IMR-90 (cell line): ENCODE measurements at regions not wholly inside any gene's neighbourhood (a gene's known extent, or its start where the extent isn't known, plus 50 kb on each side); places are given as distances from the start of the nearest gene placed in this dataset.

Experiments
- ATAC-seq: fragments of 200-7000 bp; cut with Tn5 transposase; 2 replicates; pipeline ENCODE4 v1.9.1; 2020; ENCODE audit warnings: low read depth, mild to moderate bottlenecking, moderate library complexity
- BruUV-seq: library from RNA; stranded (reverse); fragments of 400-500 nt; replicated peaks from 2 replicates; lab custom pipeline; 2021; lab: Mats Ljungman, UMichigan
- CTCF ChIA-PET: fragments of 300-600 bp; formaldehyde crosslinking; extraction: SDS; loops from one replicate; lab custom pipeline; 2021; ENCODE audit warnings: antibody characterized with exemption; lab: Yijun Ruan, JAX
- POLR2A ChIA-PET: fragments of 300-600 bp; sonication (Branson Sonifier 250); formaldehyde crosslinking; loops from one replicate; lab custom pipeline; 2022; ENCODE audit warnings: antibody characterized with exemption; ENCODE audit not compliant: unreplicated experiment; lab: Charles Lee
- DNase-seq: peaks from one replicate; pipeline ENCODE4 v3.0.0; 2013
- H2AFZ ChIP-seq: replicated peaks from 2 replicates; pipeline ENCODE3; 2013; ENCODE audit warnings: low read length, mild to moderate bottlenecking; ENCODE audit not compliant: poor library complexity
- H2AK5ac ChIP-seq: 2 replicates; pipeline ENCODE4 v1.6.1; 2013; ENCODE audit warnings: low read depth, low read length, inconsistent platforms
- H2AK9ac ChIP-seq: replicated peaks from 2 replicates; pipeline ENCODE3; 2013; ENCODE audit warnings: mild to moderate bottlenecking, low read depth, low read length, moderate library complexity; ENCODE audit not compliant: poor library complexity
- H2BK120ac ChIP-seq: 2 replicates; pipeline ENCODE4 v1.6.1; 2013; ENCODE audit warnings: low read depth, low read length, inconsistent platforms
- H2BK15ac ChIP-seq: 3 replicates; pipeline ENCODE4 v1.6.1; 2013; ENCODE audit warnings: low read depth, low read length, inconsistent platforms
- H2BK20ac ChIP-seq: 2 replicates; pipeline ENCODE4 v1.6.1; 2013; ENCODE audit warnings: low read depth, mild to moderate bottlenecking, inconsistent platforms, low read length, moderate library complexity
- H2BK5ac ChIP-seq: 2 replicates; pipeline ENCODE4 v1.6.1; 2013; ENCODE audit warnings: mild to moderate bottlenecking, low read depth, low read length, inconsistent platforms; ENCODE audit not compliant: poor library complexity, severe bottlenecking
- H3K14ac ChIP-seq: replicated peaks from 2 replicates; pipeline ENCODE4 v1.6.1; 2013; ENCODE audit warnings: low read depth, low read length, inconsistent platforms
- H3K18ac ChIP-seq: 2 replicates; pipeline ENCODE4 v1.6.1; 2013; ENCODE audit warnings: low read depth, low read length, control low read depth
- H3K23ac ChIP-seq: 2 replicates; pipeline ENCODE4 v1.6.1; 2013; ENCODE audit warnings: low read depth, low read length, inconsistent platforms
- H3K27ac ChIP-seq: 2 replicates; pipeline ENCODE4 v1.5.1; 2013; ENCODE audit warnings: mild to moderate bottlenecking, control low read depth, low read length; ENCODE audit not compliant: insufficient read depth
- H3K27me3 ChIP-seq: 2 replicates; pipeline ENCODE4 v1.6.1; 2013; ENCODE audit warnings: low read length; ENCODE audit not compliant: control insufficient read depth, insufficient read depth
- H3K36me3 ChIP-seq: 2 replicates; pipeline ENCODE4 v1.6.1; 2013; ENCODE audit warnings: low read length, mixed read lengths; ENCODE audit not compliant: control insufficient read depth, insufficient read depth
- H3K4ac ChIP-seq: 2 replicates; pipeline ENCODE4 v1.6.1; 2013; ENCODE audit warnings: low read depth, low read length, inconsistent platforms
- H3K4me1 ChIP-seq: 2 replicates; pipeline ENCODE4 v1.6.1; 2013; ENCODE audit warnings: low read length, mixed read lengths; ENCODE audit not compliant: control insufficient read depth, insufficient read depth
- H3K4me2 ChIP-seq: 2 replicates; pipeline ENCODE4 v1.6.1; 2013; ENCODE audit warnings: low read depth, mild to moderate bottlenecking, control low read depth, low read length, moderate library complexity
- H3K4me3 ChIP-seq: 2 replicates; pipeline ENCODE4 v1.5.1; 2013; ENCODE audit warnings: low read depth, mild to moderate bottlenecking, control low read depth, low read length, moderate library complexity; ENCODE audit not compliant: insufficient read depth
- H3K56ac ChIP-seq: 2 replicates; pipeline ENCODE4 v1.6.1; 2013; ENCODE audit warnings: low read length, inconsistent platforms; ENCODE audit not compliant: insufficient read depth; ENCODE audit errors: extremely low read depth
- H3K79me1 ChIP-seq, 2 experiments: 2 replicates each; pipeline ENCODE4 v1.6.1; 2013; ENCODE audit warnings: low read length in 2 of 2, inconsistent platforms in 1 of 2, low read depth in 1 of 2
- H3K9ac ChIP-seq: 2 replicates; pipeline ENCODE4 v1.6.1; 2013; ENCODE audit warnings: low read depth, low read length, control low read depth
- H3K9me1 ChIP-seq: 2 replicates; pipeline ENCODE4 v1.6.1; 2013; ENCODE audit warnings: low read length, inconsistent platforms; ENCODE audit not compliant: insufficient read depth
- H3K9me3 ChIP-seq: 2 replicates; pipeline ENCODE4 v1.6.1; 2013; ENCODE audit warnings: low read length; ENCODE audit not compliant: control insufficient read depth, insufficient read depth
- H4K20me1 ChIP-seq: 2 replicates; pipeline ENCODE4 v1.6.1; 2013; ENCODE audit warnings: low read length, inconsistent platforms; ENCODE audit not compliant: insufficient read depth
- H4K5ac ChIP-seq: 2 replicates; pipeline ENCODE4 v1.6.1; 2013; ENCODE audit warnings: mild to moderate bottlenecking, low read depth, low read length, control low read depth
- H4K8ac ChIP-seq, 2 experiments: 2 replicates each; pipeline ENCODE4 v1.6.1; 2013; ENCODE audit warnings: low read depth in 2 of 2, low read length in 2 of 2, control low read depth in 1 of 2, inconsistent platforms in 1 of 2
- H4K91ac ChIP-seq: 2 replicates; pipeline ENCODE4 v1.6.1; 2013; ENCODE audit warnings: low read depth, low read length, inconsistent platforms; ENCODE audit not compliant: insufficient read depth
- BHLHE40 ChIP-seq: fragments of 150-350 bp; IDR thresholded peaks from 2 replicates; pipeline ENCODE4 v1.6.1; 2016; ENCODE audit warnings: mild to moderate bottlenecking, low read depth, low read length
- CEBPB ChIP-seq: IDR thresholded peaks from 2 replicates; pipeline ENCODE4 v1.6.1; 2012; ENCODE audit warnings: low read depth, low read length, improper control_type of control experiment
- ELK1 ChIP-seq: fragments of 150-350 bp; IDR thresholded peaks from 2 replicates; pipeline ENCODE4 v1.6.1; 2016; ENCODE audit warnings: low read depth, mild to moderate bottlenecking, low read length, moderate library complexity, borderline replicate concordance
- FOS ChIP-seq: fragments of 150-350 bp; IDR thresholded peaks from 2 replicates; pipeline ENCODE4 v1.6.1; 2016; ENCODE audit warnings: low read depth, low read length
- MAFK ChIP-seq: IDR thresholded peaks from 2 replicates; pipeline ENCODE4 v1.6.1; 2012; ENCODE audit warnings: low read depth, low read length, improper control_type of control experiment
- MAZ ChIP-seq: IDR thresholded peaks from 2 replicates; pipeline ENCODE4 v1.6.1; 2012; ENCODE audit warnings: low read depth, mild to moderate bottlenecking, low read length, improper control_type of control experiment, moderate library complexity, borderline replicate concordance
- MXI1 ChIP-seq: IDR thresholded peaks from 2 replicates; pipeline ENCODE4 v1.6.1; 2012; ENCODE audit warnings: low read depth, mild to moderate bottlenecking, low read length, moderate library complexity, borderline replicate concordance
- NFE2L2 ChIP-seq: fragments of 150-350 bp; IDR thresholded peaks from 2 replicates; pipeline ENCODE4 v1.6.1; 2016; ENCODE audit warnings: low read depth, mild to moderate bottlenecking, low read length
- POLR2A ChIP-seq: IDR thresholded peaks from 2 replicates; pipeline ENCODE4 v1.6.1; 2012; ENCODE audit warnings: mild to moderate bottlenecking, low read depth, low read length
- RAD21 ChIP-seq: IDR thresholded peaks from 2 replicates; pipeline ENCODE4 v1.6.1; 2012; ENCODE audit warnings: low read length, improper control_type of control experiment
- RCOR1 ChIP-seq: IDR thresholded peaks from 2 replicates; pipeline ENCODE4 v1.6.1; 2012; ENCODE audit warnings: mild to moderate bottlenecking, low read length, improper control_type of control experiment; ENCODE audit not compliant: insufficient replicate concordance
- RFX5 ChIP-seq: IDR thresholded peaks from 2 replicates; pipeline ENCODE4 v1.8.0; 2012; ENCODE audit warnings: low read depth, mild to moderate bottlenecking, low read length, moderate library complexity
- SMC3 ChIP-seq: fragments of 150-350 bp; IDR thresholded peaks from 2 replicates; pipeline ENCODE4 v1.6.1; 2016; ENCODE audit warnings: low read depth, mild to moderate bottlenecking, antibody characterized with exemption, low read length, moderate library complexity
- WGBS, 2 experiments: methylation state at CpG; one replicate each; pipeline versions ENCODE4 v1.1.5 to v1.1.7; 2013; ENCODE audit warnings: missing lambda C conversion rate in 2 of 2; ENCODE audit not compliant: insufficient read length in 1 of 2; ENCODE audit errors: extremely low coverage in 2 of 2; 5-methylcytosine and 5-hydroxymethylcytosine counted together
- dilution Hi-C: fragments of 300-500 bp; cut with HindIII; formaldehyde crosslinking; loops from one replicate; pipeline ENCODE4 v1.14.3; 2018; ENCODE audit warnings: low sequenced_read_pairs; ENCODE audit not compliant: unreplicated experiment
- in situ Hi-C: fragments of 300-500 bp; cut with MboI; formaldehyde crosslinking; loops from 3 replicates; pipeline ENCODE4 v1.14.3; 2019; ENCODE audit warnings: low sequenced_read_pairs, inconsistent platforms, mixed read lengths
- intact Hi-C: fragments of 100-400 bp; cut with micrococcal nuclease; formaldehyde crosslinking; loops from 2 replicates; pipeline ENCODE4 v1.10.0; 2022
- TF ChIP-seq, protein P1 (sequence below): conservative IDR thresholded peaks from 2 replicates; pipeline ENCODE4 v1.5.1; 2012; ENCODE audit warnings: mild to moderate bottlenecking, low read depth, low read length, improper control_type of control experiment
- TF ChIP-seq, protein P2 (sequence below): fragments of 150-350 bp; IDR thresholded peaks from 2 replicates; pipeline ENCODE4 v1.6.1; 2017; ENCODE audit warnings: mild to moderate bottlenecking, antibody characterized with exemption, low read length, low read depth

DNA sequence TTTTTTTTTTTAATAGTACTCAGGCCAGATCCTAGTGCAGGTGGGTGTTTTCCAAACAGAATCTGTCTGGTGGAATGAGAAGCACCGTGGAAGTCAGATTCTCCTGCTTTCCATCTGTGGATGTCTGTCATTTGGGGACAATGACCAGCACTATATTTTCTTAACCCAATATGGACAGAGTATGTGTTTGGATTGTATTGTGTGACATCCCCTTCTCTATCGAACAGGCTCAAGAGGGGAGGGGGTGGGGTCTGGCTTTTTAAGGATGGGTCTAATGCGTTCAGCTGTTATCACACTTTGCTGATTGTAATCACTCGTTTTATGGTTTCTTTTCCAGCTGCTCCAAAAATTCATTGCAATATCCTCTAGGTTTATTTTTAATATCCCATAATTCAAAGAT lies 197.5 kb upstream of the CEP162 start:
- no peak for DNase-seq
- no peak overlapping the region for H2BK120ac ChIP-seq
- H2AK5ac ChIP-seq: no peak overlapping the region
- H2BK5ac ChIP-seq: no peak overlapping the region
- ChIA-PET POLR2A (no interaction called here), CTCF (no interaction called here)
- H4K91ac ChIP-seq: no peak overlapping the region
- H3K27ac ChIP-seq: no peak overlapping the region
- no peak overlapping the region for H4K5ac ChIP-seq
- no peak overlapping the region for H3K56ac ChIP-seq
- H2AFZ ChIP-seq: no peak overlapping the region
- no CpG with 5 or more reads among the region's 4 CpGs for WGBS, 2 experiments
- H2BK15ac ChIP-seq: no peak overlapping the region
- H3K4me3 ChIP-seq: no peak overlapping the region
- H3K14ac ChIP-seq: no peak overlapping the region
- H3K9me3 ChIP-seq: no peaks in the 10 kb centered on the region
- H3K4me1 ChIP-seq: no peaks in the 10 kb centered on the region
- H3K18ac ChIP-seq: no peak overlapping the region
- no peak overlapping the region for H3K4ac ChIP-seq
- ATAC-seq: no peak
- H2BK20ac ChIP-seq: no peak overlapping the region
- no peak overlapping the region for H3K4me2 ChIP-seq
- no peaks in the 10 kb centered on the region for H3K36me3 ChIP-seq
- no peaks in the 10 kb centered on the region for H3K9me1 ChIP-seq
- H4K20me1 ChIP-seq: no peaks in the 10 kb centered on the region
- H3K79me1 ChIP-seq: no peaks in the 10 kb centered on the region
- no peak overlapping the region for H2AK9ac ChIP-seq
- no peak overlapping the region for H4K8ac ChIP-seq
- TF ChIP-seq RCOR1: no peak
- no peak for TF ChIP-seq ELK1
- no peak for TF ChIP-seq MXI1
- TF ChIP-seq CEBPB: no peak
- TF ChIP-seq NFE2L2: no peak
- TF ChIP-seq BHLHE40: no peak
- TF ChIP-seq, protein P1, sequence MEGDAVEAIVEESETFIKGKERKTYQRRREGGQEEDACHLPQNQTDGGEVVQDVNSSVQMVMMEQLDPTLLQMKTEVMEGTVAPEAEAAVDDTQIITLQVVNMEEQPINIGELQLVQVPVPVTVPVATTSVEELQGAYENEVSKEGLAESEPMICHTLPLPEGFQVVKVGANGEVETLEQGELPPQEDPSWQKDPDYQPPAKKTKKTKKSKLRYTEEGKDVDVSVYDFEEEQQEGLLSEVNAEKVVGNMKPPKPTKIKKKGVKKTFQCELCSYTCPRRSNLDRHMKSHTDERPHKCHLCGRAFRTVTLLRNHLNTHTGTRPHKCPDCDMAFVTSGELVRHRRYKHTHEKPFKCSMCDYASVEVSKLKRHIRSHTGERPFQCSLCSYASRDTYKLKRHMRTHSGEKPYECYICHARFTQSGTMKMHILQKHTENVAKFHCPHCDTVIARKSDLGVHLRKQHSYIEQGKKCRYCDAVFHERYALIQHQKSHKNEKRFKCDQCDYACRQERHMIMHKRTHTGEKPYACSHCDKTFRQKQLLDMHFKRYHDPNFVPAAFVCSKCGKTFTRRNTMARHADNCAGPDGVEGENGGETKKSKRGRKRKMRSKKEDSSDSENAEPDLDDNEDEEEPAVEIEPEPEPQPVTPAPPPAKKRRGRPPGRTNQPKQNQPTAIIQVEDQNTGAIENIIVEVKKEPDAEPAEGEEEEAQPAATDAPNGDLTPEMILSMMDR: no peak
- no peak for TF ChIP-seq MAZ
- TF ChIP-seq MAFK: no peak
- no peak for TF ChIP-seq RAD21
- TF ChIP-seq, protein P2, sequence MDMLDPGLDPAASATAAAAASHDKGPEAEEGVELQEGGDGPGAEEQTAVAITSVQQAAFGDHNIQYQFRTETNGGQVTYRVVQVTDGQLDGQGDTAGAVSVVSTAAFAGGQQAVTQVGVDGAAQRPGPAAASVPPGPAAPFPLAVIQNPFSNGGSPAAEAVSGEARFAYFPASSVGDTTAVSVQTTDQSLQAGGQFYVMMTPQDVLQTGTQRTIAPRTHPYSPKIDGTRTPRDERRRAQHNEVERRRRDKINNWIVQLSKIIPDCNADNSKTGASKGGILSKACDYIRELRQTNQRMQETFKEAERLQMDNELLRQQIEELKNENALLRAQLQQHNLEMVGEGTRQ: no peak
- TF ChIP-seq POLR2A: no peak
- no peak for TF ChIP-seq SMC3
- no peak for TF ChIP-seq FOS
- TF ChIP-seq RFX5: no peak
- no TSS peak for BruUV-seq
- dilution Hi-C loops (no loop called here), in situ Hi-C loops (loop anchor here (5.0 to 10.0 kb wide), 2 partner anchors 340 to 897 kb away; partner anchors contain the start of gene TBX18), intact Hi-C loops (loop anchor here (5.0 to 10.0 kb wide), 2 partner anchors 262 to 700 kb away; no protein-coding TSS in a partner anchor)
- H3K9ac ChIP-seq: no peak overlapping the region
- no peak overlapping the region for H3K23ac ChIP-seq
- H3K27me3 ChIP-seq: peaks cover 7% of the 10 kb centered on the region
